Lower leg skin (tissue), 4 donors: ENCODE measurements at regions not wholly inside any gene's neighbourhood (a gene's known extent, or its start where the extent isn't known, plus 50 kb on each side); places are given as distances from the start of the nearest gene placed in this dataset.
"Not testable (repeated sequence)": the region's sequence is repeated elsewhere in the genome, so short reads cannot be mapped to it uniquely, and the experiment has no call there.

Experiments used
- DNase-seq, 2 donors: peaks; one replicate each; pipeline ENCODE4 v3.0.0-alpha.2; 2019; ENCODE audit warnings: low spot score in 2 of 2
- H3K4me3 ChIP-seq: fragments of 200-600 bp; sonication (generic); 2 replicates; pipeline ENCODE4 v1.5.1; 2017; ENCODE audit warnings: mild to moderate bottlenecking, low read depth; ENCODE audit not compliant: poor library complexity, severe bottlenecking
- POLR2A ChIP-seq, 2 donors: fragments of 450-650 bp; IDR thresholded peaks; one replicate each; pipeline ENCODE4 v1.6.1; 2016 to 2017; ENCODE audit warnings: antibody characterized with exemption in 2 of 2, mild to moderate bottlenecking in 1 of 2, moderate library complexity in 1 of 2
- WGBS, 2 donors: methylation state at CpG; one replicate each; pipeline ENCODE4 v1.1.5; 2018; 5-methylcytosine and 5-hydroxymethylcytosine counted together
- intact Hi-C: fragments of 100-400 bp; cut with DNase I; formaldehyde crosslinking; loops from one replicate; pipeline ENCODE4 v1.15.0; 2023; ENCODE audit warnings: low total_unique reads
- TF ChIP-seq, protein P1 (sequence below), 3 donors: fragments of 450-650 bp; IDR thresholded peaks; one replicate each; pipeline ENCODE4 v1.5.1; 2016; ENCODE audit warnings: antibody characterized with exemption in 3 of 3, mild to moderate bottlenecking in 3 of 3, moderate library complexity in 2 of 3

DNA sequence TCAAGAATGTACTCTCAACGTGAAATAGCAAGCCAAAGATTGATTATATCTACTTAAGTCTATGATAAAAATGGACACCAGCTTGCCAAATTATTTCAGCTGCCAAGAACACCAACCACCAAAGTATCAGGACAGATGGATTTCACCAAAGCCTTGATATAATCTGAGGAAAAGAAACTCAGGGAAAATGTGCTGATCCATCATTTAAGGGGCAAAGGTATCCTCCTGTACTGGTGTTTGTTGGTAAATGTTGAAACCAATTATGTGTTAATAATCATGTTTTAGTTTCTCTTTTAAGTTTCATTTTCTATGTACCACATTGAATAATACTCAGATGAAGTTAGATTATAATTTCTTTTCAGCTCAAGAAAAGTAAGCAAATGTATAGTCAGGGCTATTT is 1284.3 kb upstream of the TMEM132C start:
- no peak overlapping the region for H3K4me3 ChIP-seq
- 32 to 43% methylated on average over 1 of the region's 1 CpG for WGBS, 2 donors
- intact Hi-C loops, result no loop called here
- TF ChIP-seq, protein P1, sequence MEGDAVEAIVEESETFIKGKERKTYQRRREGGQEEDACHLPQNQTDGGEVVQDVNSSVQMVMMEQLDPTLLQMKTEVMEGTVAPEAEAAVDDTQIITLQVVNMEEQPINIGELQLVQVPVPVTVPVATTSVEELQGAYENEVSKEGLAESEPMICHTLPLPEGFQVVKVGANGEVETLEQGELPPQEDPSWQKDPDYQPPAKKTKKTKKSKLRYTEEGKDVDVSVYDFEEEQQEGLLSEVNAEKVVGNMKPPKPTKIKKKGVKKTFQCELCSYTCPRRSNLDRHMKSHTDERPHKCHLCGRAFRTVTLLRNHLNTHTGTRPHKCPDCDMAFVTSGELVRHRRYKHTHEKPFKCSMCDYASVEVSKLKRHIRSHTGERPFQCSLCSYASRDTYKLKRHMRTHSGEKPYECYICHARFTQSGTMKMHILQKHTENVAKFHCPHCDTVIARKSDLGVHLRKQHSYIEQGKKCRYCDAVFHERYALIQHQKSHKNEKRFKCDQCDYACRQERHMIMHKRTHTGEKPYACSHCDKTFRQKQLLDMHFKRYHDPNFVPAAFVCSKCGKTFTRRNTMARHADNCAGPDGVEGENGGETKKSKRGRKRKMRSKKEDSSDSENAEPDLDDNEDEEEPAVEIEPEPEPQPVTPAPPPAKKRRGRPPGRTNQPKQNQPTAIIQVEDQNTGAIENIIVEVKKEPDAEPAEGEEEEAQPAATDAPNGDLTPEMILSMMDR (IDR thresholded peaks at IDR 0.05), result no peak
- no peak for TF ChIP-seq POLR2A (IDR thresholded peaks at IDR 0.05)
- DNase-seq, result no peak

- H3K4me3 ChIP-seq, DNase-seq, intact Hi-C loops: not testable (repeated sequence)
- 63 to 67% methylated on average over 2 of the region's 2 CpGs for WGBS, 2 donors
These were observed 1283.2 kb upstream of the TMEM132C start for GRCh38 chr12:126983735-126984134.

DNA sequence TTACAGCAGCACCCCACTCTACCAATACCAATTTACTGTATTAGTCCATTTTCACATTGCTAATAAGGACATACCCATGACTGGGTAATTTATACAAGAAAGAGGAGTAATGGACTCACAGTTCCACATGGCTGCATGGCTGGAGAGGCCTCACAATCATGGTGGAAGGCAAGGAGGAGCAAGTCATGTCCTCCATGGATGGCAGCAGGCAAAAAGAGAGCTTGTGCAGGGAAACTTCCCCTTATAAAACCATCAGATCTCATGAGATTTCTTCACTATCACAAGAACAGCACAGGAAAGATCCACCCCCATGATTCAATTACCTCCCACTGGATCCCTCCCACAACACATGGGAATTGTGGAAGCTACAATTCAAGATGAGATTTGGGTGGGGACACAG is 1281.3 kb upstream of the TMEM132C start:
- intact Hi-C loops, DNase-seq: not testable (repeated sequence)

DNA sequence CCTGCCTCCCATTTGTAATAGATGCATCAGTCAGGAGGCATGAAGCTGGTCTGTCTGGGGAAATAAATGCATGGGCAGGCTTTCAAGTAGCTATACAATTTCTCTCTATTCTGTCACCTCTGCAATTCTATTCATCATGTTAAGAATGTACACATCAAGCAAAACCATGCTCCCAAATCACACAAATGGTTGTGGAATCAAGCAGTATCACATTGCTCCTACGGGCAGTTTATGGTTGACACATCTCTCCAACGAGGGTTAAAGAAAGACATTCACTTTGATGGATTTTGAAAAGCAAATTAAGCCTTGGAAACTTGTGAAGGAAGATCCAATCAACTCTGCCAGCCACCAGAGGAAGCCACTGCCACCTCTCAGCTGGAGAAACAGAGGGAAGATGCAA is 1277.4 kb upstream of the TMEM132C start:
- H3K4me3 ChIP-seq, result no peak overlapping the region
- DNase-seq, result no peak
- 62 to 73% methylated on average over 2 of the region's 2 CpGs for WGBS, 2 donors
- intact Hi-C loops, result no loop called here
- TF ChIP-seq, protein P1 (IDR thresholded peaks at IDR 0.05), result no peak
- no peak for TF ChIP-seq POLR2A (IDR thresholded peaks at IDR 0.05)

More for the DNA sequence above, 1281.3 kb upstream of the TMEM132C start:
- not testable (repeated sequence) for H3K4me3 ChIP-seq

DNA sequence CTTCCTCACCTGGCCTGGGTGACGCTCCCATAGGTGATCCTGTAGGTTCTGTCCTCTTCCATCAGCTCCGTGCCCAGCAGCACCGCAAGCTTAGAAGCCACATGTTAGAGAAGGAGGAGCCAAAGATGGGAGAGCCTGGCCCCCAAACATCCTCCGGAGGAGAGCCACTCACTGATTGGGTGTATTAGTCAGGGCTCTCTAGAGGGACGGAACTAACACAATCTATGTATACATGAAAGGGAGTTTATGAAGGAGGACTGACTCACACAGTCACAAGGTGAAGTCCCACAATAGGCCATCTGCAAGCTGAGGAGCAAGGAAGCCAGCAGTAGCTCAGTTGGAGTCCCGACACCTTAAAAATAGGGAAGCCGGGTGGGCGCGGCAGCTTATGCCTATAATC is 1273.1 kb upstream of the TMEM132C start:
- intact Hi-C loops, result no loop called here
- WGBS, 2 donors, result 91 to 94% methylated on average over 9 of the region's 9 CpGs
- DNase-seq, result no peak
- H3K4me3 ChIP-seq, result no peak overlapping the region
- TF ChIP-seq, protein P1 (IDR thresholded peaks at IDR 0.05), result no peak
- TF ChIP-seq POLR2A (IDR thresholded peaks at IDR 0.05), result no peak

DNA sequence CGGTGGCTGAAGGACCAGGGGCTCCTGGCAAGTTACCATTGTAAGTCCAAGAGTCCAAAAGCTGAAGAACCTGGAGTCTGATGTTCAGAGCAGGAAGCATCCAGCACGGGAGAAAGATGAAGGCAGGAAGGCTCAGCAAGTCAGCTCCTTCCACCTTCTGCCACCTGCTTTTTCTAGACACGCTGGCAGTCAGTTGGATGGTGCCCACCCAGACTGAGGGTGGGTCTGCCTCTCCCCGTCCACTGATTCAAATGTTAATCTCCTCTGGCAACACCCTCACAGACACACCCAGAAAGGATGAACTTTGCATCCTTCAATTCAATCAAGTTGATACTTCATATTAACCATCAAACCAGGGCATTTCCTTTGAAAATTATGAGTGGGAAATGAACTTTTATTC is 1272.4 kb upstream of the TMEM132C start:
- no peak for TF ChIP-seq POLR2A (IDR thresholded peaks at IDR 0.05)
- intact Hi-C loops, result no loop called here
- 72 to 73% methylated on average over 4 of the region's 4 CpGs for WGBS, 2 donors
- DNase-seq, result no peak
- H3K4me3 ChIP-seq, result no peak overlapping the region

GRCh38 chr12:126998031-126998430 is 1268.9 kb upstream of the TMEM132C start:
- WGBS, 2 donors, result 89 to 93% methylated on average over 4 of the region's 4 CpGs
- H3K4me3 ChIP-seq, result no peak overlapping the region
- TF ChIP-seq, protein P1 (IDR thresholded peaks at IDR 0.05), result no peak
- TF ChIP-seq POLR2A (IDR thresholded peaks at IDR 0.05), result no peak
- DNase-seq, result no peak
- intact Hi-C loops, result no loop called here
